ENCODE measurements at regions not wholly inside any gene's neighbourhood (a gene's known extent, or its start where the extent isn't known, plus 50 kb on each side); places are given as distances from the start of the nearest gene placed in this dataset.

- intact Hi-C loops (cut with micrococcal nuclease) (no loop called here), in situ Hi-C loops (cut with MboI; ENCODE audit: low sequenced_read_pairs) (no loop called here), dilution Hi-C loops (cut with HindIII; ENCODE audit: low sequenced_read_pairs, unreplicated experiment) (no loop called here)
- Histone ChIP-seq H4K5ac (ENCODE audit: low read depth, low read length) (no peak overlapping the region), H3K56ac (ENCODE audit: extremely low read depth, insufficient read depth, low read length) (no peak overlapping the region), H3K36me3 (ENCODE audit: control insufficient read depth, insufficient read depth, low read length) (no peaks in the 10 kb centered on the region), H2BK120ac (ENCODE audit: low read depth, low read length) (no peak overlapping the region), H3K14ac (replicated peaks; ENCODE audit: low read depth, low read length) (no peak overlapping the region), H2BK20ac (ENCODE audit: low read depth, low read length) (no peak overlapping the region), H2BK15ac (ENCODE audit: low read depth, low read length) (no peak overlapping the region), H3K4me1 (ENCODE audit: control insufficient read depth, insufficient read depth, low read length) (peaks cover 10% of the 10 kb centered on the region), H4K20me1 (ENCODE audit: insufficient read depth, low read length) (no peaks in the 10 kb centered on the region), H3K79me1 (ENCODE audit: low read depth in 1 of 2, low read length in 2 of 2) (no peaks in the 10 kb centered on the region), H3K4me3 (ENCODE audit: insufficient read depth, low read depth, low read length) (no peak overlapping the region), H3K23ac (ENCODE audit: low read depth, low read length) (no peak overlapping the region), H2AK9ac (replicated peaks; ENCODE audit: low read depth, low read length, poor library complexity) (no peak overlapping the region), H3K9ac (ENCODE audit: low read depth, low read length) (no peak overlapping the region), H3K27me3 (ENCODE audit: control insufficient read depth, insufficient read depth, low read length) (no peaks in the 10 kb centered on the region), H2AFZ (replicated peaks; ENCODE audit: low read length, poor library complexity) (no peak overlapping the region), H2AK5ac (ENCODE audit: low read depth, low read length) (no peak overlapping the region), H3K27ac (ENCODE audit: insufficient read depth, low read length) (no peak overlapping the region), H3K4ac (ENCODE audit: low read depth, low read length) (no peak overlapping the region), H3K4me2 (ENCODE audit: low read depth, low read length) (no peak overlapping the region), H3K18ac (ENCODE audit: low read depth, low read length) (no peak overlapping the region), H4K8ac (ENCODE audit: low read depth in 2 of 2, low read length in 2 of 2) (no peak overlapping the region), H3K9me1 (ENCODE audit: insufficient read depth, low read length) (peaks cover 7% of the 10 kb centered on the region; the same call in 1 of the 2 replicates), H4K91ac (ENCODE audit: insufficient read depth, low read depth, low read length) (no peak overlapping the region), H2BK5ac (ENCODE audit: low read depth, low read length, poor library complexity, severe bottlenecking) (no peak overlapping the region), H3K9me3 (ENCODE audit: control insufficient read depth, insufficient read depth, low read length) (no peaks in the 10 kb centered on the region)
- POLR2A ChIA-PET (ENCODE audit: unreplicated experiment), result no interaction called here
- ATAC-seq (ENCODE audit: low read depth) (no peak), DNase-seq (no peak)
- 69% methylated on average over 2 of the region's 3 CpGs; no CpG with 5 or more reads in 1 of the 2 experiments for WGBS, 2 experiments (ENCODE audit: extremely low coverage in 2 of 2, insufficient read length in 1 of 2)
- no peak for TF ChIP-seq RAD21 (IDR thresholded peaks at IDR 0.05; ENCODE audit: low read length)
- no peak for TF ChIP-seq SMC3 (IDR thresholded peaks at IDR 0.05; ENCODE audit: low read depth, low read length)
- TF ChIP-seq MAFK (IDR thresholded peaks at IDR 0.05; ENCODE audit: low read depth, low read length), result no peak
- TF ChIP-seq RFX5 (IDR thresholded peaks at IDR 0.05; ENCODE audit: low read depth, low read length), result no peak
- no peak for TF ChIP-seq RCOR1 (IDR thresholded peaks at IDR 0.05; ENCODE audit: insufficient replicate concordance, low read length)
- no peak for TF ChIP-seq CEBPB (IDR thresholded peaks at IDR 0.05; ENCODE audit: low read depth, low read length)
- TF ChIP-seq ELK1 (IDR thresholded peaks at IDR 0.05; ENCODE audit: borderline replicate concordance, low read depth, low read length), result no peak
- no peak for TF ChIP-seq FOS (IDR thresholded peaks at IDR 0.05; ENCODE audit: low read depth, low read length)
- TF ChIP-seq MAZ (IDR thresholded peaks at IDR 0.05; ENCODE audit: borderline replicate concordance, low read depth, low read length), result no peak
- TF ChIP-seq, protein P1, sequence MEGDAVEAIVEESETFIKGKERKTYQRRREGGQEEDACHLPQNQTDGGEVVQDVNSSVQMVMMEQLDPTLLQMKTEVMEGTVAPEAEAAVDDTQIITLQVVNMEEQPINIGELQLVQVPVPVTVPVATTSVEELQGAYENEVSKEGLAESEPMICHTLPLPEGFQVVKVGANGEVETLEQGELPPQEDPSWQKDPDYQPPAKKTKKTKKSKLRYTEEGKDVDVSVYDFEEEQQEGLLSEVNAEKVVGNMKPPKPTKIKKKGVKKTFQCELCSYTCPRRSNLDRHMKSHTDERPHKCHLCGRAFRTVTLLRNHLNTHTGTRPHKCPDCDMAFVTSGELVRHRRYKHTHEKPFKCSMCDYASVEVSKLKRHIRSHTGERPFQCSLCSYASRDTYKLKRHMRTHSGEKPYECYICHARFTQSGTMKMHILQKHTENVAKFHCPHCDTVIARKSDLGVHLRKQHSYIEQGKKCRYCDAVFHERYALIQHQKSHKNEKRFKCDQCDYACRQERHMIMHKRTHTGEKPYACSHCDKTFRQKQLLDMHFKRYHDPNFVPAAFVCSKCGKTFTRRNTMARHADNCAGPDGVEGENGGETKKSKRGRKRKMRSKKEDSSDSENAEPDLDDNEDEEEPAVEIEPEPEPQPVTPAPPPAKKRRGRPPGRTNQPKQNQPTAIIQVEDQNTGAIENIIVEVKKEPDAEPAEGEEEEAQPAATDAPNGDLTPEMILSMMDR (conservative IDR thresholded peaks at IDR 0.05; ENCODE audit: low read depth, low read length), result no peak
- no peak for TF ChIP-seq NFE2L2 (IDR thresholded peaks at IDR 0.05; ENCODE audit: low read depth, low read length)
- no peak for TF ChIP-seq BHLHE40 (IDR thresholded peaks at IDR 0.05; ENCODE audit: low read depth, low read length)
- TF ChIP-seq, protein P2, sequence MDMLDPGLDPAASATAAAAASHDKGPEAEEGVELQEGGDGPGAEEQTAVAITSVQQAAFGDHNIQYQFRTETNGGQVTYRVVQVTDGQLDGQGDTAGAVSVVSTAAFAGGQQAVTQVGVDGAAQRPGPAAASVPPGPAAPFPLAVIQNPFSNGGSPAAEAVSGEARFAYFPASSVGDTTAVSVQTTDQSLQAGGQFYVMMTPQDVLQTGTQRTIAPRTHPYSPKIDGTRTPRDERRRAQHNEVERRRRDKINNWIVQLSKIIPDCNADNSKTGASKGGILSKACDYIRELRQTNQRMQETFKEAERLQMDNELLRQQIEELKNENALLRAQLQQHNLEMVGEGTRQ (IDR thresholded peaks at IDR 0.05; ENCODE audit: low read depth, low read length), result no peak
- no peak for TF ChIP-seq CHD1 (IDR thresholded peaks at IDR 0.05; ENCODE audit: low read depth, low read length)
- no peak for TF ChIP-seq POLR2A (IDR thresholded peaks at IDR 0.05; ENCODE audit: low read depth, low read length)
- no peak for TF ChIP-seq MXI1 (IDR thresholded peaks at IDR 0.05; ENCODE audit: borderline replicate concordance, low read depth, low read length)
- BruUV-seq (replicated peaks), result no TSS peak
- CTCF ChIA-PET, result no interaction called here
Measured at GRCh38 chr5:173791878-173792277, 96.3 kb upstream of the CPEB4 start.
